ENCODE measurements at regions not wholly inside any gene's neighbourhood (a gene's known extent, or its start where the extent isn't known, plus 50 kb on each side); places are given as distances from the start of the nearest gene placed in this dataset.

- TF ChIP-seq, protein P1, sequence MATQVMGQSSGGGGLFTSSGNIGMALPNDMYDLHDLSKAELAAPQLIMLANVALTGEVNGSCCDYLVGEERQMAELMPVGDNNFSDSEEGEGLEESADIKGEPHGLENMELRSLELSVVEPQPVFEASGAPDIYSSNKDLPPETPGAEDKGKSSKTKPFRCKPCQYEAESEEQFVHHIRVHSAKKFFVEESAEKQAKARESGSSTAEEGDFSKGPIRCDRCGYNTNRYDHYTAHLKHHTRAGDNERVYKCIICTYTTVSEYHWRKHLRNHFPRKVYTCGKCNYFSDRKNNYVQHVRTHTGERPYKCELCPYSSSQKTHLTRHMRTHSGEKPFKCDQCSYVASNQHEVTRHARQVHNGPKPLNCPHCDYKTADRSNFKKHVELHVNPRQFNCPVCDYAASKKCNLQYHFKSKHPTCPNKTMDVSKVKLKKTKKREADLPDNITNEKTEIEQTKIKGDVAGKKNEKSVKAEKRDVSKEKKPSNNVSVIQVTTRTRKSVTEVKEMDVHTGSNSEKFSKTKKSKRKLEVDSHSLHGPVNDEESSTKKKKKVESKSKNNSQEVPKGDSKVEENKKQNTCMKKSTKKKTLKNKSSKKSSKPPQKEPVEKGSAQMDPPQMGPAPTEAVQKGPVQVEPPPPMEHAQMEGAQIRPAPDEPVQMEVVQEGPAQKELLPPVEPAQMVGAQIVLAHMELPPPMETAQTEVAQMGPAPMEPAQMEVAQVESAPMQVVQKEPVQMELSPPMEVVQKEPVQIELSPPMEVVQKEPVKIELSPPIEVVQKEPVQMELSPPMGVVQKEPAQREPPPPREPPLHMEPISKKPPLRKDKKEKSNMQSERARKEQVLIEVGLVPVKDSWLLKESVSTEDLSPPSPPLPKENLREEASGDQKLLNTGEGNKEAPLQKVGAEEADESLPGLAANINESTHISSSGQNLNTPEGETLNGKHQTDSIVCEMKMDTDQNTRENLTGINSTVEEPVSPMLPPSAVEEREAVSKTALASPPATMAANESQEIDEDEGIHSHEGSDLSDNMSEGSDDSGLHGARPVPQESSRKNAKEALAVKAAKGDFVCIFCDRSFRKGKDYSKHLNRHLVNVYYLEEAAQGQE (IDR thresholded peaks at IDR 0.05; ENCODE audit: insufficient read depth in 1 of 2, low read depth in 2 of 2, low read length in 2 of 2): no peak
- no peak for TF ChIP-seq POLR2AphosphoS5 (IDR thresholded peaks at IDR 0.05; ENCODE audit: low read depth, low read length)
- TF ChIP-seq TAF1 (IDR thresholded peaks at IDR 0.05; ENCODE audit: borderline replicate concordance, insufficient read depth, low read length): no peak
- no peak for TF ChIP-seq SIN3A (IDR thresholded peaks at IDR 0.05; ENCODE audit: borderline replicate concordance, insufficient read depth, low read length)
These were observed 1036.9 kb upstream of the EPHA7 start for GRCh38 chr6:94456266-94456665.

Data from PFSK-1 (cell line).